BJ (cell line): ENCODE measurements at regions not wholly inside any gene's neighbourhood (a gene's known extent, or its start where the extent isn't known, plus 50 kb on each side); places are given as distances from the start of the nearest gene placed in this dataset.

Experiments used
- CTCF ChIA-PET: fragments of 350-600 bp; formaldehyde crosslinking; extraction: SDS; loops from one replicate; lab custom pipeline; 2021; ENCODE audit warnings: antibody characterized with exemption, inconsistent platforms; lab: Yijun Ruan, JAX
- POLR2A ChIA-PET: fragments of 300-600 bp; sonication (Branson Sonifier 250); formaldehyde crosslinking; extraction: SDS; loops from one replicate; lab custom pipeline; 2021; ENCODE audit warnings: antibody characterized with exemption; lab: Charles Lee
- DNase-seq: peaks from one replicate; pipeline ENCODE4 v3.0.0-alpha.2; 2011; ENCODE audit warnings: low read depth
- H3K27me3 ChIP-seq: 2 replicates; pipeline ENCODE4 v1.6.0; 2011; ENCODE audit warnings: low read length; ENCODE audit not compliant: control insufficient read depth, insufficient read depth
- H3K36me3 ChIP-seq: 2 replicates; pipeline ENCODE4 v1.5.1; 2011; ENCODE audit warnings: low read length; ENCODE audit not compliant: control insufficient read depth, insufficient read depth
- H3K4me3 ChIP-seq: 2 replicates; pipeline ENCODE4 v1.5.1; 2011; ENCODE audit warnings: low read depth, mild to moderate bottlenecking, control low read depth, low read length
- CTCF ChIP-seq: IDR thresholded peaks from 2 replicates; pipeline ENCODE4 v1.5.1; 2011; ENCODE audit warnings: low read depth, mild to moderate bottlenecking, control low read depth, inconsistent platforms, low read length, moderate library complexity; ENCODE audit not compliant: insufficient read depth

GRCh38 chr4:127410201-127410600 is 222.6 kb upstream of the INTU start:
- CTCF ChIA-PET, result interaction anchor here (1.6 kb wide), 1 partner anchor 9 kb away, joined by 7 read pairs; no protein-coding TSS in a partner anchor

GRCh38 chr4:127410644-127411043 is 222.1 kb upstream of the INTU start:
- Histone ChIP-seq H3K4me3 (no peak overlapping the region), H3K36me3 (no peaks in the 10 kb centered on the region), H3K27me3 (no peaks in the 10 kb centered on the region)
- DNase-seq, result no peak
- no peak for TF ChIP-seq CTCF
- ChIA-PET POLR2A (no interaction called here), CTCF (no interaction called here)

More at GRCh38 chr4:127410201-127410600, 222.6 kb upstream of the INTU start:
- no peaks in the 10 kb centered on the region for H3K27me3 ChIP-seq
- no peak overlapping the region for H3K4me3 ChIP-seq
- no peaks in the 10 kb centered on the region for H3K36me3 ChIP-seq
- DNase-seq, result no peak
- no peak for TF ChIP-seq CTCF
- POLR2A ChIA-PET, result no interaction called here

GRCh38 chr4:127414951-127415606 is 217.7 kb upstream of the INTU start:
- Histone ChIP-seq H3K4me3 (no peak overlapping the region), H3K27me3 (no peaks in the 10 kb centered on the region), H3K36me3 (no peaks in the 10 kb centered on the region)
- DNase-seq, result no peak
- POLR2A ChIA-PET, result no interaction called here
- TF ChIP-seq CTCF, result no peak
- CTCF ChIA-PET, result no interaction called here

GRCh38 chr4:127416115-127416514 is 216.6 kb upstream of the INTU start:
- DNase-seq, result no peak
- Histone ChIP-seq H3K27me3 (no peaks in the 10 kb centered on the region), H3K36me3 (no peaks in the 10 kb centered on the region), H3K4me3 (no peak overlapping the region)
- TF ChIP-seq CTCF, result no peak
- ChIA-PET POLR2A (no interaction called here), CTCF (no interaction called here)

GRCh38 chr4:127417885-127418535 is 214.7 kb upstream of the INTU start:
- H3K27me3 ChIP-seq, result no peaks in the 10 kb centered on the region
- TF ChIP-seq CTCF, result no peak
- DNase-seq, result no peak
- no peaks in the 10 kb centered on the region for H3K36me3 ChIP-seq
- ChIA-PET CTCF (interaction anchor here (1.1 kb wide), 1 partner anchor 10 kb away, joined by 3 read pairs; no protein-coding TSS in a partner anchor), POLR2A (no interaction called here)
- no peak overlapping the region for H3K4me3 ChIP-seq
